ENCODE measurements at regions not wholly inside any gene's neighbourhood (a gene's known extent, or its start where the extent isn't known, plus 50 kb on each side); places are given as distances from the start of the nearest gene placed in this dataset.

DNA sequence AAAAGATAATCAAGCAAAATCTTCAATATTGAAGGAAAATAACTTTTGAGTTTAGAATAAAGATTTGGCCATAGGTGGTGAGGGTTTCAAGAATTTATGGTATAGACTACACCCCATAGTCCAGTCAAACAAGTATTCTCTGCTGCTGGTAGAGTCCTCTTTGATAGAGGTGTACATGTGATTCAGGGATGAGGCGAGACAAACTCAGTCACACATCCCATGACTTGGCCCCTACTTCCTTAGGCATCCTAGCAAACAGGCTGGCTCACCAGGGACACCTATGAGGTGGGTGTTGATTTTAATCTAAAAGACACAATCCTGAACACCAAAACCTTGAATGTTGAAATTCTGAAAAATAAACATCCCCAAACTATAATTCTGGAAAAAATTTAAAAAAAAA, 78.1 kb upstream of the SLC25A13 start:
- H3K4me3 ChIP-seq: no peak overlapping the region
- ChIA-PET SMC1A (ENCODE audit: uncharacterized antibody, unreplicated experiment) (no interaction called here), RAD21 (ENCODE audit: unreplicated experiment) (no interaction called here), POLR2A (no interaction called here), CTCF (interaction anchor here (0.6 kb wide), 1 partner anchor 628 kb away, joined by 4 read pairs; no protein-coding TSS in a partner anchor)
- no peak overlapping the region for H3K9ac ChIP-seq (ENCODE audit: control insufficient read depth, insufficient read depth, low read length)
- TF ChIP-seq NFXL1 (IDR thresholded peaks at IDR 0.05; ENCODE audit: borderline replicate concordance) (no peak), WRNIP1 (IDR thresholded peaks at IDR 0.05; ENCODE audit: borderline replicate concordance, low read depth, low read length) (no peak), RBBP5 (conservative IDR thresholded peaks at IDR 0.05) (no peak), ZNF24 (IDR thresholded peaks at IDR 0.05) (no peak), CHD2 (IDR thresholded peaks at IDR 0.05; ENCODE audit: borderline replicate concordance, low read depth, low read length) (no peak), CBFB (IDR thresholded peaks at IDR 0.05; ENCODE audit: low read depth) (no peak), ZBTB4 (CRISPR knock-in tag; IDR thresholded peaks at IDR 0.05) (no peak), NFYA (IDR thresholded peaks at IDR 0.05; ENCODE audit: borderline replicate concordance, low read depth, low read length) (no peak), ZBTB11 (CRISPR knock-in tag; IDR thresholded peaks at IDR 0.05) (no peak), SMC3 (IDR thresholded peaks at IDR 0.05; ENCODE audit: borderline replicate concordance, low read length) (no peak), HDGF (IDR thresholded peaks at IDR 0.05) (no peak), PML (IDR thresholded peaks at IDR 0.05; ENCODE audit: low read length) (no peak), GABPA (IDR thresholded peaks at IDR 0.05; ENCODE audit: low read depth) (no peak), NR2C1 (IDR thresholded peaks at IDR 0.05) (no peak), BRCA1 (IDR thresholded peaks at IDR 0.05; ENCODE audit: low read depth, low read length) (no peak), ELK1 (IDR thresholded peaks at IDR 0.05; ENCODE audit: low read depth, low read length) (no peak), TCF12 (IDR thresholded peaks at IDR 0.05; ENCODE audit: low read depth, low read length) (no peak), CHD4 (IDR thresholded peaks at IDR 0.05) (no peak)
- H3K79me2 ChIP-seq (ENCODE audit: control insufficient read depth, insufficient read depth, low read length): no peaks in the 10 kb centered on the region
- no peaks in the 10 kb centered on the region for H3K36me3 ChIP-seq (ENCODE audit: control insufficient read depth in 2 of 2, insufficient read depth in 2 of 2, low read length in 1 of 2)
- FAIRE-seq (no peak), ATAC-seq (no peak), DNase-seq (ENCODE audit: low read depth, low spot score) (no peak)
- H3K4me2 ChIP-seq (ENCODE audit: control insufficient read depth, insufficient read depth): no peak overlapping the region
- no peaks in the 10 kb centered on the region; a peak in 2 of 4 replicates for H3K27me3 ChIP-seq (replicated peaks in 1 of 2; ENCODE audit: control insufficient read depth in 2 of 2, insufficient read depth in 2 of 2, low read length in 1 of 2)
- in situ Hi-C loops (cut with MboI): no loop called here
- BruUV-seq (replicated peaks): no TSS peak
- H2AFZ ChIP-seq (ENCODE audit: control insufficient read depth, low read depth, low read length): no peak overlapping the region
- intact Hi-C loops (cut with micrococcal nuclease; ENCODE audit: unreplicated experiment): no loop called here
- WGBS (ENCODE audit: insufficient coverage, insufficient replicate concordance, low lambda C conversion rate, missing lambda C conversion rate): 0% methylated on average over 1 of the region's 1 CpG
- H3K4me1 ChIP-seq (ENCODE audit: control insufficient read depth, insufficient read depth, low read length): no peaks in the 10 kb centered on the region
- no peak overlapping the region for H3K27ac ChIP-seq (ENCODE audit: control insufficient read depth, insufficient read depth)
- H3K9me3 ChIP-seq (replicated peaks; ENCODE audit: control insufficient read depth, insufficient read depth, low read length): no peaks in the 10 kb centered on the region
- H4K20me1 ChIP-seq (ENCODE audit: control insufficient read depth, insufficient read depth): no peaks in the 10 kb centered on the region

Measured in GM12878 (cell line).